GM04504 (cell line): ENCODE measurements at regions not wholly inside any gene's neighbourhood (a gene's known extent, or its start where the extent isn't known, plus 50 kb on each side); places are given as distances from the start of the nearest gene placed in this dataset.

Experiments
- DNase-seq: peaks from one replicate; pipeline ENCODE4 v3.0.0-alpha.2; 2012; ENCODE audit warnings: low read depth

DNA sequence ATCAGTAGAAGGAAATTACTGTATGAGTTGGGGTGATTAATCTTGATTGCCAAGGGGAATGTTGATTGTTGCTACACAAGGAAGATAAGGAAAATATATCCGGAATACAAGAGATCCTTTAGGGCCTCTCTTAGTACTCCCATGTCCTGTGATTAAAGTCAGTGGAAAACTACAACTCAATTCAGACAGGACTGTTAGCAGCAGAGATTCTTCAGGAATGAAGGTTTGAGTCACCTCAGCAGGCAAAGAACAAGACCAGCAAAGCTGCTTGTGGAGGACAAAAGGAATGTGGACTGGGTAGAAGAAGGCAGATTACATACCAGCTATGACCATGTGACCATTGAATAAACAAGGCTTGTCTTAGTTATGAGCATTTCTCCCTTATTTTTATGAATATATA is 478.2 kb downstream of the BUD13 start:
- DNase-seq: no peak

GRCh38 chr11:116287866-116288265 is 484.9 kb downstream of the BUD13 start:
- DNase-seq: no peak

DNA sequence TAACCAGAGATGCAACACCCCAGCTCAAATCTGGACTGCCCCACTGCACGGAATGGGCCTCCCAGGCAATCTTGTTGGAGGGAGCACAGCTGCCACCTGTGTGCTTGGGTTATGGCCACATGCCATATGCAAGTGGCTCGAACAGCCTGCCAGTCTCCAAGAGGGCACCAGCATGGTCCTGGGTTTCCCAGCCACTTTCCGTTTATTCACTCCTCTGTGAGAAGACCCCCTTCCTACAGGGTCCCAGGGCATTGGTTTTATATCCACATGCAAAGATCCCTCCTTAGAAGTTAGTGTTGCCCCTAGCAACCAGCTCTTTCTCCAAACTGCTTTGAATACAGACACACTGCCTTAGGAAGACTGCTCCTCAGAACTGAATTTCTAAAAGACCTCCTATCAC is 487.8 kb downstream of the BUD13 start:
- DNase-seq: no peak

- DNase-seq: no peak
Measured at GRCh38 chr11:116283300-116283699, 489.5 kb downstream of the BUD13 start.

DNA sequence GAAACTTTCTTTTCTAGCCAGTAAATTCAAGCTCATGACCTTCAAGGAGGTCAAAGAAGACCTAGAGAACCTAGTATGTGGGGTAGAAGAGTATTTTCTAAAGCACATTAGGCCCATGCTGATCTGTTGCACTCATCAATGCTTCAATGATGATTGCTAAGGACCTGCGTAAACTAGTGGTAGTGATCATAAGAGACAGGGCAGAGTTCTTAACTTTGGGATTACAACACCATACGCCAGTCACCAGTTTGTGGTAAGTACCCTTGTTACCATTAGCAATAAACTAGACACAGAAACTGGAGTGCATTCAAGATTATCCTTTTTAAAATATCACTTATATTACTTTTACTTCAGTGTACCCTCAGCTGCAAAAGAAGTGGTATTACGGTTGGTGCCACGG is 490.3 kb downstream of the BUD13 start:
- DNase-seq: no peak

DNA sequence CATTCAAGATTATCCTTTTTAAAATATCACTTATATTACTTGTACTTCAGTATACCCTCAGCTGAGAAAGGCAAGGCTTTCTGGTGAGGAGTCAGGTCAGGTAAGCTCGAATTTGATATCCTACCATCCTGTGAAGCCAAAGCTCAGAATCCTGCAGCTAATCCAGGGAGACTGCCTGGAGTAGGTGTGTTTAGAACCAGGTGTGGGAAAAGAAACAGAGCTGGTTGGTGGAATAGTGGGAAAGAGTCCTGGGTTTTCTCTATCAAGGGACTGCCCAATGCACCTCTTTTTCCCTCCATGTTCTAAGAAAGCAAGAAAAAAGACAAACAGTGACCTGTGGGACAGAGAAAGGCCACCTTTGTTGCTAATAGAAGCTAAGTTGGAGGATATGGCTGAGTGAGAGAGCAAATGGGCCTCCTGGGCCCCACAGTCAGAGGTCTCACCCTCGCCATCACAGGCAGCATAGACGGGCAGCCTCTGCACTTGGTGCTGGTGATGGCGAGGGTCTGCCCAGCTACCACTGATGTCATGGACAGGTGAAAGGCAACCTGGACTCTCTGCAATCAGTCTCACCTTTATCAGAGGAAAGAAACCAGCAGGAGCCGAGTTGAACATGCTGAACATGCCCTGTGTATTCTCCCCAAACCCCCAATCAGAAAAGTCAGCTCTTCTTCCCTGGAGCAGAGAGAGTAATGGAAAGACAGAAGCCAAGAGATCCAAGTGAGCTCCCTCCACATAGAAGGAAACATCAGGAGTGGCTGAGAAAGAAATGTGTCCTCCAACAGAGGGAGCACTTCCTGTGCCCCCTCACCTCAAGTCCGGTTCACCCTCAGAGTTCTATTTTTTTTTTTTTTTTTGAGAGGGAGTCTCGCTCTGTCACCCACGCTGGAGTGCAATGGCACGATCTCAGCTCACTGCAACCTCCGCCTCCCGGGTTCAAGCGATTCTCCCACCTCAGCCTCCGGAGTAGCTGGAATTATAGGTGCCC is 491.3 kb downstream of the BUD13 start:
- DNase-seq: no peak

- no peak for DNase-seq
Measured at GRCh38 chr11:116279511-116279910, 493.3 kb downstream of the BUD13 start.

DNA sequence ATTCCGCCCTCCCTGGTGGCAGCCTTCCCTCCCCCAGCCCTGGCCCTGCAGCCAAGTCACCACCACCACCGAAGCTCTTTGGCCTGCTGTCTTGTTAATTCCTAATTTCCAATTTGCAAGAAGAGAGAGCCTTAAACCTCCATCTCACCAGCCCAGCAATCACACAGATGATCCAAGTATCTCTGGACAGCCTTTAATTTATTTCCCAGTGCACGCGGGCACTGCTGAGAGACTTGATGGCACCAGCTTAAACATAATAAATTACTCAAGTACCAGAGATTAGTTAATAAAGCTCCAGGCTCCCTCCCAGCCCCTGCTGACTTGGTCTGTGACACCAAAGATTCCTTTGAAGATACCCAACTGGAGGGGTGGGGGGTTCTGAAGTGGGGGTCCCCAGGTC is 494.7 kb downstream of the BUD13 start:
- no peak for DNase-seq

DNA sequence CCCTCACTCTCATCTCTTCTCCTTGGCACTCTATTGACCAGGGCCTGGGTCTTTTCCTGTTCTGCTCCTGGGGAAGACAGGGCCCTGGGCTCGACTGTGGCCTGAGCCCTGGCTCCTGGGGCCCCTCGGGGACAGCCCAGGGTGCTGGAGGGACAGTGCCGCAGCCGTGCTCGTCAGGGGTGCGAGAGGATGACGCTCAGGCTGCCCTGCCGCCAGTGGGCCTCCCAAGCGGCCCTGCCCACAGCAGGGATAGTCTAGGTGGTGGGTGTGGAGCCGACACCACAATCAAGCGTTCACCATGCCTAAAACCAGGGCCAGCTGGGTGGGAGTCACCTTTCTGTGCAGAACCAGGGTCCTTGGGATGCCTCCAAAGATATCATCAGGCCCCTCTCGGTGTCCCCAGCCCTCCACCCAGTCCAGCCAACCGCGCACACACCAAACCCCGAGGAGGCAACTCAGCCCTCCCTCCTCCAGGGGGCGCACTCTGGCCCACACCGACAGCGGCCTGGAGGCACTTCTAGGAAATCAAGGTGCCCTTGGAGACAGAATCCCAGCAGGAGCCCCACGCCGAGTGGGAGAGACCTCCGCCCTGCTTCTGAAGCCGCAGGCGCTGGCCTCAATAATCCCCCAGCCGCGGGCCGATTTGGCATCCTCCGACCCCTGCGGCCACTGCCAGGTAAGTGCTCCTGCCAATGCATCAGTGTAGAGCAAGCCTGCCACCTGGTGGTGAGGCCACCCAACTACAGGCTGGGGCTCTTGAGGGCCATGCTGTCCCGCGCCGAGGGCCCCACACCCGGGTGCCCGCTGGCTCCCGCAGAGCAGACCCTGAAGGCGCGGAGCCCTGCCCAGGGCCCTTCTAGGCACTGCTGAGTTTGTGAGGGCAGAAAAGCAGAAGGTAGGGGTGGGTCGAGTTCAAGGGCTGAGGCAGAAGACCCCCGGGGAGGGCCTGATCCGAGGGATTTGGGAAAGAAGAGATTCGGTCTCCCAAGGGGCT is 496.4 kb downstream of the BUD13 start:
- DNase-seq: no peak

GRCh38 chr11:116275635-116276034 is 497.2 kb downstream of the BUD13 start:
- DNase-seq: no peak

GRCh38 chr11:116274521-116274920 is 498.3 kb downstream of the BUD13 start:
- no peak for DNase-seq

DNA sequence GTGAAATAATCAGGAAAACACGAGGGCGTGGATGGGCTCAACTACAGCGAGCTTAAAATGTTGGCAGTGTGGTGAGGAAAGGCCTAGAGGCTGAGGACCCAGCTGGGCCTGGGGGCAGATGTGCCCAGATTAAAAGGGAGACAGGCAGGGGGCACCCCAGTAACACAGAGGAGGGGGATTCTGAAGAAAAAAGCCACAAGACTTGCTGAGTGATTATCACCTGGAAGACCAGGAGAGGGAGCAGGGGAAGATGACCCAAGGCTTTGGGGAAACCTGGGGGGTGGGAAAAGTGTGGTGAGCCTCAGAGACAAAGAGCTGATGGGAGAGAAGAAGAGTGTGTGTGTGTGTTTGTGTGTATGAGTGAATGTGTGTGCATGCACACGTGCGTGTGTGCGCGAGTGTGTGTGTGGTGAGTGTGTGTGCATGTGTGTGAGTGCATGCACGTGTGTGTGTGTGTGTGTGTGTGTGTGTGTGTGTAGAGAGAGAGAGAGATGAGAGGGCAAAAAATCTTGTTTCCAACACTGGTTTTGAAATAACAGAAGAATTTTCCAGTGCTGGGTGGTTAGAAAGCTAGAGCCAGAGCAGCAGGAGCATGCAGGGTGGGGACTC is 500.5 kb downstream of the BUD13 start:
- DNase-seq: no peak

DNA sequence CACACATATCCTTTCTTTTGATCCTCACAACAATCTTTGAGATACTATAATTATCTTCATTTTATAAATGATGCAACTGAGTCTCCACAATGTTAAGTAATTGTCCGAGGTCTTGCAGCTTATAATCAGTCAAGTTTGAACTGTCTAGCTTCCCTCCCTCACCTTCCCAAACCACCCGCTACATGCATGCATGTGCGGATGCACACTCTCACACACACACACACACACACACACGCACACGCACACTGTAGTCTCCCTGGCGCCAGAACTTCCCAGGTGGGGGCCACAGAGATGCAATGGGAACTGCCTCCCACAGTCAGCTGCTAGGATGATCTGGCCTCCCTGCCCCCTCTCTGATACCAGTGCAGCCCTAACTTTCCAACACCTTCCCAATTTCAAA is 501.3 kb downstream of the BUD13 start:
- DNase-seq: no peak

- no peak for DNase-seq
Measured at GRCh38 chr11:116267146-116267545, 505.6 kb downstream of the BUD13 start.

DNA sequence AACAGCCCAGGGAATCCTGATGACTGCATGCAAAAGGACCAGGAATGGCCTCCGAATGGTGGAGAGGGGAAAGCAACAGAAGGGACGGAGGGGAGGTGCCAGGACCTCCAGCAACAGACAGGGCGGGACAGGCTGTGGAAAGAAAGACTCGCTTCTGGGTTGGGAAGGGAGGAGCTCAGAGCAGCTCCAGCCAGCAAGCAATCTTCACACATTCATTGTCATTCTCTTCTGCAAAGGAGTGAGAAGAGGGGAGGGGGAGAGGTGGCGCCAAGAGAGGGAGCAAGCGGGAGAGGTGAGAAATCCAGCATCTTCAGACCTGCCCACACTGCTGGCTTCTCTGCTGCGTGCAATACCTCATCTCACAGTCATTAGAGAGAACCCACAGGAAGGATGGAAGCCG is 509.0 kb downstream of the BUD13 start:
- no peak for DNase-seq

DNA sequence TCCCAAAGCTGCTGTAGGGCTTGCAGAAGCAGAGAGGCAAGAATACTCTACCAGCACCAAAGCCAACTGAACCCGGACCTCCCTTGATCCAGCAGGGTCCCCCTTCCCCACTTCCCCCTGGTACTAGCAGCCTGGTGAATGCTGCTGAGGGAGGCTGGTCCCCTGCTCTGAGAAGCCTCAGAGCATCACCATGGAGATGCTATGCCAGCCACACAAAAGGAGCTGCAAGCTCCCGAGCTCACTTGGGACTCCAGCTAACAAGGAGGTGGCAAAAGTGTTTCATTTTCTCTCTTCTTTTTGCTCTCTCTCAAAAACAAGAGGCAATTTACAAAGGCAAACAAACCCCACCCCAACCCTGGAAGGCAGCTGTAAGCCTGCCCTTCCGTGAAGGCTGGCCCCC is 509.8 kb downstream of the BUD13 start:
- no peak for DNase-seq

- no peak for DNase-seq
Measured at GRCh38 chr11:116262370-116262769, 510.4 kb downstream of the BUD13 start.

DNA sequence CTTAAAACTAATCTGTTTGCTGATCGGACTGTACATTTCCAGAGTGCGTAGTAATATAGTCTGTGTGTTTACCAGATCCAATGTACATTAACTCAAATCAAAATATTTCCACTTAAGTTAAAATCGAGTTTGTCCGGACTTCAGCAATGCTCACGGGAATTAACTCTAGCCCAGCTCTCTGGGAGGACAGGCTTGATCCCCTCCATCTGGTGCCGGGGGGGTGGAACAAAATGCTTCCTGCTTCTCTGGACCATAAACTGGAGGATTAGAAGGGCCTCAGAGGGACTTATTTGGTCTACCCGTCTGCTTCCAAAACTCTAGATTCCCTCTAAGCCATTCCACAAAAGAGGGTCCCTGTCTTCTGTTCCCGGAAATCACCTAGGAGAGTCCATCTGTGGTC is 511.2 kb downstream of the BUD13 start:
- no peak for DNase-seq

GRCh38 chr11:116258821-116259220 is 514.0 kb downstream of the BUD13 start:
- no peak for DNase-seq

DNA sequence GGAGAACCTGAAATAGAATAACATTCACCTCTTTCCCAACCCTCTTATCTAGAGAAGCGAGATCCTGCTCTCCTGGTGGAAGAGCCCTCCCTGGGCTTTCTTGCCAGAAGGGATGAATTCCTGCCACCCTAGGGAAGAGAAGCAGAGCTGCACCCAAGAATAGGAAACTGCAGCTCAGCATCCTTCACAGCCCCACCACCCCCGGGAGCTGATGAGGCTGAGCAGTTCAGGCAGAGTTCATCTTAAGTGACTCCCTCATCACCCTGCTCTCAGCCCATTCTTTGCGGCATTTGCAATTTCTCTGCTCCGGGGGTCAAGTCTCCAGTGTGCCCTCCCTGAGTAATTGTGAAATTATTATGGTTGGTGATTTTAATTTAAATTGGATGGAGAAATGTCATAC is 514.9 kb downstream of the BUD13 start:
- no peak for DNase-seq

- DNase-seq: no peak
Measured at GRCh38 chr11:116257092-116257491, 515.7 kb downstream of the BUD13 start.

DNA sequence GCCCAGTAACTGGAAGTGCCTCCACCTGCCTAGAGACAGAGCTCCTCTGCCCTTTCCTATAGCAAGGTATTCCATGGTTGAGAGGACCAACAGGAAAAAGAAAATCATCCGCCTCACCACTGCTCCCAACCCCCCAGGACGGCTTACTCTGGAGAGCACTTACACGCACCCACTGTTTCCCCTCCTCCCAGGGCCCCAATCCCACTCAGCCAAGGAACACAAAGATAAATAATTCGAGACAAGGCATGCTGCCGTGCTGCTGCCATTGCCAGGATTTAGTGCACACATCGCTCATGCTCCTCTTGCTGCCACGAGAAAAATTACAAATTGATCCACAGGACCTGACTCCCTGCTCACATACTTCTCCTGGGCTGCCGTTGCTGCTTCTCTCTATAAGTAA is 516.6 kb downstream of the BUD13 start:
- no peak for DNase-seq
